HCT116 (cell line): ENCODE measurements at regions not wholly inside any gene's neighbourhood (a gene's known extent, or its start where the extent isn't known, plus 50 kb on each side); places are given as distances from the start of the nearest gene placed in this dataset.

Experiments used
- ATAC-seq: fragments of 200-7000 bp; cut with Tn5 transposase; 2 replicates; pipeline ENCODE4 v1.9.1; 2020; ENCODE audit warnings: mild to moderate bottlenecking, moderate library complexity
- BruUV-seq: library from RNA; stranded (reverse); fragments of 400-500 nt; replicated peaks from 2 replicates; lab custom pipeline; 2021; lab: Mats Ljungman, UMichigan
- CTCF ChIA-PET: fragments of 300-600 bp; sonication (Branson Sonifier 250); formaldehyde crosslinking; loops from one replicate; lab custom pipeline; 2021; ENCODE audit warnings: antibody characterized with exemption; lab: Charles Lee
- POLR2A ChIA-PET: fragments of 300-600, 350-600 bp; sonication (Branson Sonifier 250); formaldehyde crosslinking; loops from one replicate; lab custom pipeline; 2021; ENCODE audit warnings: antibody characterized with exemption; lab: Charles Lee
- RAD21 ChIA-PET, 2 experiments: fragments of 300-600 bp; sonication (Branson Sonifier 250); formaldehyde crosslinking; loops; one replicate each; lab custom pipeline; 2023; ENCODE audit warnings: low total read pairs in 2 of 2; ENCODE audit not compliant: uncharacterized antibody in 2 of 2, unreplicated experiment in 2 of 2, low non-redundant PET in 1 of 2; lab: Charles Lee
- DNase-seq: peaks from one replicate; pipeline ENCODE4 v3.0.0-alpha.2; 2010; ENCODE audit warnings: low read depth, low spot score
- H2AFZ ChIP-seq: fragments of 200-600 bp; shearing (Covaris generic), sonication (generic); 2 replicates; pipeline ENCODE4 v1.6.1; 2017; ENCODE audit warnings: low read depth, mixed run types, mixed read lengths, antibody characterized with exemption, low read length; ENCODE audit not compliant: poor library complexity, severe bottlenecking
- H3K27ac ChIP-seq: 2 replicates; pipeline ENCODE4 v1.5.1; 2012; ENCODE audit warnings: low read depth, low read length
- H3K27me3 ChIP-seq: fragments of 200-600 bp; sonication (generic); 2 replicates; pipeline ENCODE4 v1.6.1; 2016; ENCODE audit warnings: mixed run types, low read length, mixed read lengths; ENCODE audit not compliant: insufficient read depth
- H3K36me3 ChIP-seq, 2 experiments: fragments of 200-500 bp in 1 of 2; fragments of 200-600 bp in 1 of 2; sonication (Bioruptor generic) in 1 of 2; sonication (generic) in 1 of 2; 2 replicates each; pipeline versions ENCODE4 v1.5.1 to v1.6.1; 2014 to 2016; ENCODE audit warnings: low read length in 2 of 2, inconsistent platforms in 1 of 2, mixed read lengths in 1 of 2, mixed run types in 1 of 2; ENCODE audit not compliant: insufficient read depth in 2 of 2, control insufficient read depth in 1 of 2
- H3K4me1 ChIP-seq, 2 experiments: fragments of 200-600 bp in 1 of 2; sonication (generic) in 1 of 2; 2 replicates each; pipeline versions ENCODE4 v1.5.1 to v1.6.1; 2012 to 2017; ENCODE audit warnings: low read length in 2 of 2, inconsistent platforms in 1 of 2, mild to moderate bottlenecking in 1 of 2, mixed read lengths in 1 of 2, mixed run types in 1 of 2, moderate library complexity in 1 of 2; ENCODE audit not compliant: insufficient read depth in 2 of 2, control insufficient read depth in 1 of 2
- H3K4me2 ChIP-seq: fragments of 200-600 bp; sonication (generic); 2 replicates; pipeline ENCODE4 v1.6.1; 2017; ENCODE audit warnings: mixed run types, low read length, mixed read lengths
- H3K4me3 ChIP-seq, 2 experiments: fragments of 200-600 bp in 1 of 2; sonication (generic) in 1 of 2; replicated peaks in 1 of 2; 2 replicates each; pipeline ENCODE4 v1.5.1; 2011 to 2016; ENCODE audit warnings: low read length in 2 of 2, control low read depth in 1 of 2, low read depth in 1 of 2, mild to moderate bottlenecking in 1 of 2, mixed read lengths in 1 of 2, mixed run types in 1 of 2
- H3K79me2 ChIP-seq: fragments of 200-600 bp; sonication (generic); 2 replicates; pipeline ENCODE4 v1.6.1; 2017; ENCODE audit warnings: mild to moderate bottlenecking, mixed run types, low read length, moderate library complexity, mixed read lengths; ENCODE audit not compliant: insufficient read depth
- H3K9ac ChIP-seq: fragments of 200-600 bp; sonication (generic); 2 replicates; pipeline ENCODE4 v1.6.1; 2016; ENCODE audit warnings: low read length, mixed read lengths
- H3K9me2 ChIP-seq: fragments of 200-600 bp; sonication (generic), shearing (Covaris generic); 2 replicates; pipeline ENCODE4 v1.6.1; 2017; ENCODE audit warnings: mixed run types, mild to moderate bottlenecking, moderate library complexity; ENCODE audit not compliant: insufficient read depth
- H3K9me3 ChIP-seq, 2 experiments: fragments of 200-500 bp in 1 of 2; fragments of 200-600 bp in 1 of 2; sonication (Bioruptor generic) in 1 of 2; sonication (generic) in 1 of 2; 2 replicates each; pipeline ENCODE4 v1.6.1; 2014 to 2017; ENCODE audit warnings: low read length in 2 of 2, mixed read lengths in 2 of 2, inconsistent platforms in 1 of 2, low read depth in 1 of 2, mild to moderate bottlenecking in 1 of 2, mixed run types in 1 of 2, moderate library complexity in 1 of 2; ENCODE audit not compliant: control insufficient read depth in 1 of 2, insufficient read depth in 1 of 2
- H4K20me1 ChIP-seq: fragments of 200-600 bp; sonication (generic), shearing (Covaris generic); 2 replicates; pipeline ENCODE4 v1.6.1; 2017; ENCODE audit warnings: mixed run types, mild to moderate bottlenecking, moderate library complexity; ENCODE audit not compliant: insufficient read depth
- EGR1 ChIP-seq: IDR thresholded peaks from 2 replicates; pipeline ENCODE4 v1.6.1; 2012; ENCODE audit warnings: low read depth
- EZH2 ChIP-seq: fragments of 200-600 bp; sonication (generic); IDR thresholded peaks from 2 replicates; pipeline ENCODE4 v1.6.1; 2017; ENCODE audit warnings: antibody characterized with exemption, mixed run types
- EZH2phosphoT487 ChIP-seq: fragments of 200-600 bp; IDR thresholded peaks from 2 replicates; pipeline ENCODE4 v1.6.1; 2018; ENCODE audit warnings: antibody characterized with exemption, borderline replicate concordance
- JUND ChIP-seq: IDR thresholded peaks from 2 replicates; pipeline ENCODE4 v1.6.1; 2012
- TCF7L2 ChIP-seq: IDR thresholded peaks from 2 replicates; pipeline ENCODE4 v1.7.0; 2011; ENCODE audit warnings: borderline replicate concordance, inconsistent platforms; ENCODE audit not compliant: insufficient read depth, insufficient read length; ENCODE audit errors: extremely low read depth
- ZBTB33 ChIP-seq: IDR thresholded peaks from 2 replicates; pipeline ENCODE4 v1.6.1; 2011; ENCODE audit warnings: mild to moderate bottlenecking, low read length, moderate library complexity; ENCODE audit not compliant: insufficient replicate concordance; ENCODE audit errors: extremely low read depth
- intact Hi-C: fragments of 100-400 bp; cut with micrococcal nuclease; formaldehyde crosslinking; loops from 2 replicates; pipeline ENCODE4 v1.10.0; 2022
- TF ChIP-seq, protein P1 (sequence below): IDR thresholded peaks from 2 replicates; pipeline ENCODE4 v1.6.1; 2012

- RAD21 ChIA-PET: no interaction called here
- ATAC-seq (no peak), DNase-seq (no peak)
- H3K27me3 ChIP-seq: no peaks in the 10 kb centered on the region
- H3K9me2 ChIP-seq: no peaks in the 10 kb centered on the region
- peaks cover 0 to 12% of the 10 kb centered on the region in 2 experiments; a peak in 2 of 4 replicates for H3K9me3 ChIP-seq
- no peak overlapping the region for H3K4me3 ChIP-seq
- H3K4me1 ChIP-seq: no peaks in the 10 kb centered on the region
- no peaks in the 10 kb centered on the region for H4K20me1 ChIP-seq
- POLR2A ChIA-PET: no interaction called here
- CTCF ChIA-PET: no interaction called here
- no peaks in the 10 kb centered on the region for H3K36me3 ChIP-seq
- no peak for TF ChIP-seq EZH2phosphoT487
- no peak for TF ChIP-seq EZH2
- TF ChIP-seq, protein P1, sequence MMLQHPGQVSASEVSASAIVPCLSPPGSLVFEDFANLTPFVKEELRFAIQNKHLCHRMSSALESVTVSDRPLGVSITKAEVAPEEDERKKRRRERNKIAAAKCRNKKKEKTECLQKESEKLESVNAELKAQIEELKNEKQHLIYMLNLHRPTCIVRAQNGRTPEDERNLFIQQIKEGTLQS: no peak
- TF ChIP-seq EGR1: no peak
- TF ChIP-seq, all 23 proteins: peak for 0
- Histone ChIP-seq H2AFZ (no peak overlapping the region), H3K9ac (no peak overlapping the region), H3K27ac (no peak overlapping the region), H3K4me2 (no peak overlapping the region), H3K79me2 (no peaks in the 10 kb centered on the region)
- intact Hi-C loops: no loop called here
- BruUV-seq: no TSS peak
These were observed 469.5 kb upstream of the SALL3 start for GRCh38 chr18:78510091-78510490.

GRCh38 chr18:78510636-78511035 lies 469.0 kb upstream of the SALL3 start:
- H3K27me3 ChIP-seq: no peaks in the 10 kb centered on the region
- no peak overlapping the region for H3K4me2 ChIP-seq
- RAD21 ChIA-PET: no interaction called here
- no peaks in the 10 kb centered on the region for H3K36me3 ChIP-seq
- H3K79me2 ChIP-seq: no peaks in the 10 kb centered on the region
- no peak overlapping the region for H3K4me3 ChIP-seq
- no peaks in the 10 kb centered on the region for H4K20me1 ChIP-seq
- H2AFZ ChIP-seq: no peak overlapping the region
- BruUV-seq: no TSS peak
- DNase-seq (no peak), ATAC-seq (no peak)
- H3K9me2 ChIP-seq: no peaks in the 10 kb centered on the region
- peaks cover 0 to 12% of the 10 kb centered on the region in 2 experiments; a peak in 2 of 4 replicates for H3K9me3 ChIP-seq
- no peak overlapping the region for H3K9ac ChIP-seq
- POLR2A ChIA-PET: no interaction called here
- intact Hi-C loops: no loop called here
- TF ChIP-seq TCF7L2 (no peak), EZH2phosphoT487 (no peak), ZBTB33 (no peak), JUND (no peak)
- CTCF ChIA-PET: no interaction called here
- no peak overlapping the region for H3K27ac ChIP-seq
- no peaks in the 10 kb centered on the region for H3K4me1 ChIP-seq
